HG03064 (cell line): ENCODE measurements at regions not wholly inside any gene's neighbourhood (a gene's known extent, or its start where the extent isn't known, plus 50 kb on each side); places are given as distances from the start of the nearest gene placed in this dataset.

Experiments
- ATAC-seq: cut with Tn5 transposase; IDR thresholded peaks from one replicate; pipeline ENCODE4 v1.9.1; 2021; ENCODE audit warnings: low read depth; ENCODE audit not compliant: unreplicated experiment

GRCh38 chr10:90635111-90635765 lies 222.6 kb downstream of the HTR7 start:
- no peak for ATAC-seq

- no peak for ATAC-seq
Observed at GRCh38 chr10:90640756-90641155, 217.1 kb downstream of the HTR7 start.

GRCh38 chr10:90641731-90642130 lies 216.1 kb downstream of the HTR7 start:
- no peak for ATAC-seq

GRCh38 chr10:90642136-90642535 lies 215.7 kb downstream of the HTR7 start:
- no peak for ATAC-seq

GRCh38 chr10:90642650-90643049 lies 215.2 kb downstream of the HTR7 start:
- no peak for ATAC-seq

- ATAC-seq = no peak
Observed at GRCh38 chr10:90644165-90644564, 213.7 kb downstream of the HTR7 start.

- no peak for ATAC-seq
Observed at GRCh38 chr10:90650858-90651257, 207.0 kb downstream of the HTR7 start.

GRCh38 chr10:90652519-90652918 lies 205.3 kb downstream of the HTR7 start:
- no peak for ATAC-seq

- ATAC-seq = no peak
Observed at GRCh38 chr10:90658791-90659190, 199.0 kb downstream of the HTR7 start.

- no peak for ATAC-seq
Observed at GRCh38 chr10:90665905-90666662, 191.8 kb downstream of the HTR7 start.

- ATAC-seq = no peak
Observed at GRCh38 chr10:90674461-90674860, 183.4 kb downstream of the HTR7 start.

GRCh38 chr10:90674928-90675327 lies 182.9 kb downstream of the HTR7 start:
- ATAC-seq = no peak

- ATAC-seq = no peak
Observed at GRCh38 chr10:90675621-90676020, 182.2 kb downstream of the HTR7 start.
